Right lung (tissue), 2 donors: ENCODE measurements at regions not wholly inside any gene's neighbourhood (a gene's known extent, or its start where the extent isn't known, plus 50 kb on each side); places are given as distances from the start of the nearest gene placed in this dataset.
A peak's percentile ranks its signal among the peaks of the same experiment; 100 is the strongest.

Experiments used
- DNase-seq, 2 donors: peaks; one replicate each; pipeline ENCODE4 v3.0.0-alpha.2; 2013

DNA sequence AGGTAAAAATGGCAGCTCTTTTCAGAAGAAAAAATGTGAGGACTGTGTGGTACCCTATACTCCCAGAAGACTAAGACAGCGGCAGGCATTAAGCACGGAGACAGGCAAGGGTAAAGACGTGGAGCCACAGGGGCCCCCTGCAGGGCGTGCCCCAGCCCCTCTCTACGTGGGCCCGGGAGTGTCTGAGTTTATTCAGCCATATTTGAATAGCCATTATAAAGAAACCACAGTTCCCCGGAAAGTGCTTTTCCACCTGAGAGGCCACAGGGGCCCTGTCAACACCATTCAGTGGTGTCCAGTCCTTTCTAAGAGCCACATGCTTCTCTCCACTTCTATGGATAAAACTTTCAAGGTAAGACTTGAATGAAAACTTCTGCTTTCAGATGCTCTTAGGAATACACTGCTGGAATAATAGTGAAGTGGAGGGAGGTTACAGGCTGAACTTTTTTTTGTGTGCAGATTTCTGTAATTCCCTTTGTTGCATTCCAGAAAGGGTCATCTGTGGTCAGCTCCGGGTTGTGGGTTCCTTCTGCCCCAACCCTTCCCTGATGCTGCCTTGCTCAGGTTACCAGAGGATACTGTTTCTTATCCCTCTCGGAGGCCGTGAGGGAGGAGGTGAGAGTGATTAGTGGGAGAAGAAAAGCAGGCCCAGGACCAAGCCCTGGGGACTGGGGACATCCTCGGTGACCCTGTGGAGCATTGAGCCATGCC is 58.4 kb downstream of the SLC25A47 start:
- no peak for DNase-seq

GRCh38 chr14:100382106-100382455 is 58.9 kb downstream of the SLC25A47 start:
- DNase-seq: no peak

DNA sequence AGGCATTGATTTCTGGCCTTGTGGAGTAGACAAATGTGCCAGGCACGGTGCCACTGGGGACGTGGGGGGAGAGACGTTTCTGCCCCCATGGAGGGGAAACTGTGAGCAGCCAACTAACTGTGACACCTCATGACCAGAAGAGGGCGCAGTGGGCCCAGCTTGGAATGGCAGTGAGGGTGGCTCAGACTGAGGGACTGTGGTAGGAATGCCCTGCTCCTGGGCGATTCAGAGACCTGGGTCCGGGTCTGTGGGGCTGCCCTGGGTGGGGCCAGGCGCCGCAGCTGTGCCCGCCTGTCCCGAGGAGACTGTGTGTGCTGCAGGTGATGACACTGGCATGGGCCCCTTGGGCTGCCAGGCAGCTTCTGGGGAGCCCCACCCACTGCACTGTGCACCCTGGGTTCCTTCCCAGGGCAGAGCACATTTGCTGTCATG is 60.6 kb downstream of the SLC25A47 start:
- no peak for DNase-seq

DNA sequence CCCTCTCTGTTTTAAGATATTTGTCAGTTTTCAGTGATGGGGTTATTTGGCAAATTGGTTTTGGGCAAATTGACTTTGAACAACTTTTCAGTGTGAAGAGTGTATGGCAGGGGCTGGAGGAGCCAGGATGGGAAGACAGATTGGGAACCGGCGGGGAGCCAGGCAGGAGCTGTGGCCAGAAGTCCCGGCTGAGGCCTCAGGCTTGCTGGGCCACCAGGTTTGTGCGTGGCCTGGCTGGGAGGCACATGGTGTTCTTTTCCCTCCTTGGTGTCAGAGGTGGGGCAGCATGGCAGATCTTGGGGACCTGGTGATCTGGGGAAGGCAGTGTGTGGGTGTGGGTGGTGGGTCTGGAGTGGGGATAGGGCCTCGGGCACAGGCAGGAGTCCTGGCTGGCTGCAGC is 61.1 kb downstream of the SLC25A47 start:
- DNase-seq: no peak

- DNase-seq: no peak
Measured at GRCh38 chr14:100384819-100385813, 62.0 kb downstream of the SLC25A47 start.

GRCh38 chr14:100386121-100386520 is 63.0 kb downstream of the SLC25A47 start:
- DNase-seq: peak in 1 of 2 donors; percentile 45

DNA sequence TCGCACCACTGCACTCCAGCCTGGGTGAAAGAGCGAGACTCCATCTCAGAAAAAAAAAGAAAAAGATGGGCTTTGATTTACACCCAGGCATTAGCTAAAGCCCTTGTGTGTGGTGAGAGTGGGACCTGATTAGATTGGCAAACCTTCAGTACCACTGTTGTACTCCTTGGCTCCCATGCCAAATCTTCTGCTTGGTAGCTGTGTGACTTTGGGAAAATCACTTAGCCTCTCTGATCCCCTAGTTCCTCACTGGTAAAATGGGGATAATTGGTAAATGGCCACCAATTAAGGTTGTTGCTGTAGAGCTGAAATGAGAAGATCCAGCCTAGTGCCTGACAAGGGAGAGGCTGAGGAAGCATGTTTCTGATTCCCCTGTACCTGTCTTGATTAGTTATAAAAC is 63.7 kb downstream of the SLC25A47 start:
- no peak for DNase-seq

DNA sequence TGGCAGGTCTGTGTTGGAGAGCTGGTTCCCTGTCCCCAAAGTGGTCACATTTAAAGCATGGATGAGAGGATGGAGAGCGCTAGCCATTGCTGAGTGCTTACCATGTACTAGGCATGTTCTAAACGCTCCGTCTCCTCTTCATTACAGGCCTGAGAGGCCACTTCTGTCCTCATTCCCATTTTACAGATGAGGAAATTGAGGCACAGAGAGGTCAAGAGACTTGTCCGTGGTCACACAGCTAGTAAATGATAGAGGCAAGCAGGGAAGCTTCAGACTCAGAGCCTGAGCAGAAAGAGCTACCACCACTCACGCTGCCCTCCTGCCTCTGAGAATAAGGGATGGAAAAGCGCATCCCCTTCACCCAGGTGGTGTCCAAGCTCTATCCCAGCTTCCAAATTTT is 64.3 kb downstream of the SLC25A47 start:
- DNase-seq: no peak

GRCh38 chr14:100388103-100389054 is 65.2 kb downstream of the SLC25A47 start:
- no peak for DNase-seq

GRCh38 chr14:100389497-100390104 is 66.5 kb downstream of the SLC25A47 start:
- no peak for DNase-seq

DNA sequence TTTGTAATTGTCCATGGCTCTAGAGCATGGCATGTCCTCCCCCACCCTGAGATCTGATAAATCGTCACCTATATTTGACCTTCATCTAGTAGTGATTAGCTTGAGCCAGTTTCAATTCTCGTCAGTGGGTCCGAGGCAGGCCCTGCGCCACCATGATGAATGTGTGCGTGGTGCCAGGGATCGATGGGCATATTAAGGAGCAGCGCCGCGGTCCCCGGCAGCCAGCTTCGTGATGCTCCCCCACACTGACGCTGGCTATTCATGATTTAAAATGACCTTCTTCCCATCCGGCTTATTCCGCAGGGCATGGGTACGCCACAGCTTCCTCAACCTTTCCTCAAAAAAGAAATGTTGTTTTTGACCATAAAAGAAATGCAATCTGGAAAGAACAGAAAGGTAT is 68.0 kb downstream of the SLC25A47 start:
- DNase-seq: no peak

DNA sequence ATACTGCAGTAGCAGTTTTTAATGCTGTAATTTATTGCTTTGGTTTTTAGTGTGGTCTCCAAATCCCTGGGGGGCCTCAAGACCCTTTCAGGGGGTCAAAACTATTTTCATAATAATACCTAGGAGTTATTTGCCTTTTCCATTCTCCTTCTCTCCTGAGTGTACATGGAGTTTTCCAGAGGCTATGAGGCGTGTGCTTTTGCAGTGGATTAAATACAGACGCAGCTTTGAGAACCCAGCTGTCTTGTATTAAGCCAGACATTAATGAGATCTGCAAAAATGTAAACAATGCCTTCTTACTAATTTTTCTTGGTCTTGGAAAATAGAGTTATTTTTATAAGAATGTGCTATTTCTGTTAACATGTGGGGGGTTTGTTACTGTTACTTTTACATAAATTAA is 68.6 kb downstream of the SLC25A47 start:
- DNase-seq: peak in 1 of 2 donors; percentile 48

GRCh38 chr14:100392356-100392755 is 69.2 kb downstream of the SLC25A47 start:
- no peak for DNase-seq

- DNase-seq: no peak
Measured at GRCh38 chr14:100393362-100393761, 70.2 kb downstream of the SLC25A47 start.

- no peak for DNase-seq
Measured at GRCh38 chr14:100393906-100394732, 71.0 kb downstream of the SLC25A47 start.

DNA sequence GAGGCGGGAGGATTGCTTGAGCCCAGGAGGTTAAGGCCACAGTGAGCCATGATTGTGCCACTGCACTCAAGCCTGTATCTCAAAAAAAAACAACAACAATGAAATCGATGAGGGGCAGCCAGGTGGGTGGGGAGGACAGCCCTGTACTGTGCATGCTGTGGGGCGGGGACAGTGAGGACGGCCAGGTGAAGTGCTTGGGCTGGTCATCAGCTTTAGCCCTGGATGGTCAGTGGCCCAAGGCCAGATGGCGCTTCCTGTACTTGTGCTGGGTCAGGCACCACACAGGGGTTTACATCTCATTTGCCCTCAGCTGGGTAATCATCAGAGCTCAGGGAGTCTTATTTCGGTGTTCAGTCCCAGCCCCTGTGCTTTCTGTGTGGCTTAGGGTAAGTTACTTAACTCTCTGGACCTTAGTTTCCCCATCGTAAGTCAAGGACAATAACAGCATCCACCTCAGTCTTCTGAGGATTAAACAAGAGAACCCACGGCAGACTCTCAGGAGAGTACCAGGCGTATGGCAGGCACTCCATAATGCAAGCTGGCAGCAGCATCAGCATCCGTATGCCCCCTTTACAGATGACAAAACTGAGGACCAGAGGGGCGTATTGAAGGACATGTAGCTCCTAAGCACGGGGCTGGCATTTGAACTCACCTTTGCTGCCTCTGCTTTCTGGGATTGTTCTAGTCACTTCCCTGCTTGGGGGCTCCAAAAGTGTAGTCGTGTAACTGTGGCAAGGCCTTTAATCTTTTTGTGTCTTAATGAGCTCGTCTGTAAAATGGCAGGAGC is 71.9 kb downstream of the SLC25A47 start:
- no peak for DNase-seq

DNA sequence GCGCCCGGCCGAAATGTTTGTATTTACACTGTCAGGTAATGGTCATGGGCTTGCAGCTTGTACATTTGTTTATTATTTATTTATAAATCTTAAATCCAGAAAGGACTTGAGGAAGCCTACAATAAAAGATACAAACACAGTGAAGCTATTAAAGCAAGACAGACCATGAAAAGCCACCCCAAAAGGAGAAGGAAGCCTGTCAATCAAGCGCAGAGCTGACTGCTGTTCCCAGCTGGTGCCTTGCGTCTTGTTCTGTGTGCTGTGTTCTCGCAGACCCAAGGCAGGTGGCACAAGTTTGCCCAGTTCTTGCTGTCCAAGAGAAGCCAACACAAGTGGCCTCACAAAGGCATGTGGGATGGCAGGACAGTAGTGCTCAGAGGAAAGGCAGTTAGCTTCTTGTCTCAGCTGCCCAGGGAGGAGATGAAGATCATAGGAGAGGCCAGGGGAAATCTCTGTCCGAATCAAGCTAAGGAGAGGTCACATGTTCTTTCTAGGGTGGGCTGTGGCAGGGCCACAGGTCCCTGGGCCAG is 73.2 kb downstream of the SLC25A47 start:
- no peak for DNase-seq

DNA sequence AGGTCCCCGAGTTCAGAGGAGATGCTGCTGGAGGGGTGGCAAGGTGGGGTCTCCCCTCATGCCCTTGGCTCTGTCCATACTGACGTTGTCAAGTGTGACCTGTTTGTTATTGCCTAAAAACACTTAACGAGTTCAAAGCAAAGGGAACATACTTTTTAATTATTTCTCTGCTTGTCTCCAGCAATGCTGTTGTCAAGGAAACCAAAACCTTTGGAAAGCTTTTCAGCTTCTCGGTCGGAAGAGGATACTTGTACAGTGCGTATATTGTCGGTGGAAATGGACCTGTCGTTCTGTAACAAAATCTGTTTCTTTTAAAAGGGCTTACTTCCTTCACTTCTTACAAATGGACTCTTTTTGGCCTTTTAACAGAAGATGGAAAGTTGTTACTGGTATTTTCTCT is 73.9 kb downstream of the SLC25A47 start:
- DNase-seq: no peak

DNA sequence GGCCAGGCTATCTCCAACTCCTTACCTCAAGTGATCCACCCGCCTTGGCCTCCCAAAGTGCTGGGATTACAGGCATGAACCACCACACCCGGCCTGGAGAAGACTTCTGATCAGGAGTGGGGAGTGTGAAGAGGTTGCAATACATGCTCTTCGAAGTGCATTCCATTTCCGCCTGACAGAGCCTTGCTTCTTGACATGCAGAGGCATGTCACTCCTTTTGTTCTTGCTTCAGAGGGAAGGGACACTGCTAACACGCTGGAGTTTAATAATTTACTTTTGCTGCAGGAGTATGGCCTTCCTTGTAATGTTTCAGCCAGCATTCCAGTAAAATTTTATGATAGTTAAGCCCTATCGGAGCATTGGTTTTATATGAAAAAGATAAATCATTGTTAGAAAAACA is 74.9 kb downstream of the SLC25A47 start:
- no peak for DNase-seq
